ENCODE measurements at regions not wholly inside any gene's neighbourhood (a gene's known extent, or its start where the extent isn't known, plus 50 kb on each side); places are given as distances from the start of the nearest gene placed in this dataset.
A peak's percentile ranks its signal among the peaks of the same experiment; 100 is the strongest.

DNA sequence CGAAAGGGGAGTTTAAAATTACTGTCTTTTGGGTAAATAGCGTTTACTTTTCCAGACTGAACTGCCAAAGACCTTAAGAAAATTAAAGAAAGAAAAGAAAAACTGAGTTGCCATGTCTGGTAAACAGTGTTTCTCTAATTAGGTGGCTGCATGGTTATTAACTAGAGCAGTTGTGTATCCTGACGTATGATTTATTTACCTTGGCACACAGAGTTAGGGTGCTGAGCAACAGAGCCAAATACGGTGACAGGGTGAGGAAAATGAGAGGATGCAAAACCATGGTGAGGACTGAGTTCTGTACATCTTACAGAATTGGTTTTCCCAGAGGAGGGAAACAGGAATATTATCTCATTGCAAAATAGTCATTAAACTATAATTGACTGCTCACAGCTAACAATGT, 546.4 kb upstream of the FZD8 start:
- no peak overlapping the region for H2AFZ ChIP-seq (ENCODE audit: low read length)
- no peak overlapping the region for H4K5ac ChIP-seq (ENCODE audit: insufficient read length, low read depth, low read length)
- no peak overlapping the region for H2AK5ac ChIP-seq (ENCODE audit: low read depth, low read length)
- no peak overlapping the region for H2BK20ac ChIP-seq (ENCODE audit: low read length)
- ChIA-PET POLR2A (ENCODE audit: partially characterized antibody) (no interaction called here), CTCF (ENCODE audit: partially characterized antibody) (no interaction called here)
- no peak overlapping the region for H2BK120ac ChIP-seq (replicated peaks; ENCODE audit: low read depth, low read length)
- no peak overlapping the region for H3K18ac ChIP-seq (ENCODE audit: extremely low read depth, low read length)
- no peaks in the 10 kb centered on the region for H3K23me2 ChIP-seq (ENCODE audit: low read depth, low read length)
- WGBS, 2 experiments (ENCODE audit: extremely low coverage in 1 of 2, insufficient coverage in 1 of 2, insufficient read length in 1 of 2, insufficient replicate concordance in 2 of 2, low coverage in 1 of 2, low lambda C conversion rate in 2 of 2, missing lambda C conversion rate in 1 of 2), result 70% methylated on average over 4 of the region's 4 CpGs; no CpG with 5 or more reads in 1 of the 2 experiments
- H3K27ac ChIP-seq (ENCODE audit: low read depth, low read length), result no peak overlapping the region
- no peak overlapping the region for H4K91ac ChIP-seq (replicated peaks; ENCODE audit: insufficient read length, low read length)
- H3K9ac ChIP-seq (replicated peaks in 1 of 4; ENCODE audit: extremely low read depth in 1 of 4, low read depth in 3 of 4, low read length in 3 of 4), result no peak overlapping the region
- H3K27me3 ChIP-seq (replicated peaks in 1 of 4; ENCODE audit: control insufficient read depth in 3 of 4, extremely low read depth in 1 of 4, insufficient read depth in 3 of 4, low read length in 3 of 4), result peaks cover 0 to 15% (median 5%) of the 10 kb centered on the region in 4 experiments; a peak in 6 of 7 replicates
- H2BK15ac ChIP-seq (ENCODE audit: low read length), result no peak overlapping the region
- H3K56ac ChIP-seq (replicated peaks; ENCODE audit: insufficient read length, low read depth, low read length), result no peak overlapping the region
- H3K79me2 ChIP-seq (ENCODE audit: control insufficient read depth in 1 of 2, insufficient read depth in 2 of 2, low read length in 2 of 2), result no peaks in the 10 kb centered on the region
- peaks cover 12 to 16% of the 10 kb centered on the region in 2 experiments; a peak in 3 of 4 replicates for H3K9me3 ChIP-seq (ENCODE audit: insufficient read depth in 2 of 2, low read depth in 1 of 2, low read length in 1 of 2)
- peak; percentile 24 for FAIRE-seq
- DNase-seq (ENCODE audit: low read depth in 1 of 2, low spot score in 2 of 2), result no peak
- no peak overlapping the region for H3K14ac ChIP-seq (ENCODE audit: insufficient read length)
- H3K4me3 ChIP-seq (ENCODE audit: extremely low read depth in 1 of 4, insufficient read depth in 2 of 4, low read depth in 3 of 4, low read length in 4 of 4), result peak overlapping the region in 1 of 4 experiments; percentile 17; a peak in 1 of 8 replicates
- H3K23ac ChIP-seq (ENCODE audit: insufficient read length), result no peak overlapping the region
- no peak overlapping the region for H2BK12ac ChIP-seq (ENCODE audit: low read depth, low read length)
- no peak overlapping the region for H2BK5ac ChIP-seq (ENCODE audit: low read depth, low read length)
- no peaks in the 10 kb centered on the region for H3K79me1 ChIP-seq (ENCODE audit: low read depth, low read length)
- TF ChIP-seq RBBP5 (IDR thresholded peaks at IDR 0.05; ENCODE audit: borderline replicate concordance, low read depth, low read length) (no peak), EGR1 (IDR thresholded peaks at IDR 0.05; ENCODE audit: borderline replicate concordance, low read depth, low read length) (no peak), CBX8 (IDR thresholded peaks at IDR 0.05; ENCODE audit: borderline replicate concordance, low read depth, low read length) (no peak)
- TF ChIP-seq, protein P1, sequence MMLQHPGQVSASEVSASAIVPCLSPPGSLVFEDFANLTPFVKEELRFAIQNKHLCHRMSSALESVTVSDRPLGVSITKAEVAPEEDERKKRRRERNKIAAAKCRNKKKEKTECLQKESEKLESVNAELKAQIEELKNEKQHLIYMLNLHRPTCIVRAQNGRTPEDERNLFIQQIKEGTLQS (IDR thresholded peaks at IDR 0.05; ENCODE audit: insufficient read depth, low read depth, low read length), result no peak
- H4K20me1 ChIP-seq (replicated peaks in 1 of 2; ENCODE audit: control insufficient read depth in 1 of 2, insufficient read depth in 2 of 2, low read length in 2 of 2), result no peaks in the 10 kb centered on the region
- H4K8ac ChIP-seq (ENCODE audit: extremely low read depth, insufficient read depth, low read length), result no peak overlapping the region
- H3K4ac ChIP-seq (replicated peaks; ENCODE audit: insufficient read length, low read depth, low read length), result peak overlapping the region; percentile 58
- peaks cover 2 to 10% (median 6%) of the 10 kb centered on the region in 4 experiments; a peak in 6 of 7 replicates for H3K4me1 ChIP-seq (replicated peaks in 1 of 4; ENCODE audit: control insufficient read depth in 3 of 4, insufficient read depth in 4 of 4, low read length in 3 of 4)
- no peaks in the 10 kb centered on the region for H3K36me3 ChIP-seq (ENCODE audit: control insufficient read depth in 2 of 4, insufficient read depth in 4 of 4, low read length in 3 of 4)
- peak overlapping the region; percentile 30 to 41; a peak in 3 of 4 replicates for H3K4me2 ChIP-seq (ENCODE audit: insufficient read depth in 1 of 2, low read depth in 2 of 2, low read length in 2 of 2)
